ENCODE measurements at regions not wholly inside any gene's neighbourhood (a gene's known extent, or its start where the extent isn't known, plus 50 kb on each side); places are given as distances from the start of the nearest gene placed in this dataset.
"Not testable (repeated sequence)": the region's sequence is repeated elsewhere in the genome, so short reads cannot be mapped to it uniquely, and the experiment has no call there.

DNA sequence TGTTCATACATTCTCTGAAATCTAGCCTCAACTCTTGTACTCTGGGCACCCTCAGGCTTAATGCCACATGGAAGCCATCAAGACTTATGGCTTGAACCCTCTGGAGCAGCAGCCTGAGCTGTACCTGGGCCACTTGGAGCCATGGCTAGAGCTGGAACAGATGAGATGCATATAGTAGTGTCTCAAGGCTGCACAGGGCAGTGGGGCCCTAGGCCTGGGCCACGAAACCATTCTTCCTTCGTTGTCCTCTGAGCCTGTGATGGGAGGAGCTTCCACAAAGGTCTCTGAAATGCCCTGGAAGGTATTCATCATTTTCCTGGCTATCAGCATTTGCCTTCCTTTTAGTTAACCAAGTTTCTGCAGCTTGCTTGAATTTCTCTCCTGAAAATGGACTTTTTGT lies 1427.2 kb upstream of the PCDH10 start:
- TF ChIP-seq EZH2 (IDR thresholded peaks at IDR 0.05; ENCODE audit: borderline replicate concordance, low read depth, low read length, poor library complexity, severe bottlenecking): no peak
- TF ChIP-seq, protein P1, sequence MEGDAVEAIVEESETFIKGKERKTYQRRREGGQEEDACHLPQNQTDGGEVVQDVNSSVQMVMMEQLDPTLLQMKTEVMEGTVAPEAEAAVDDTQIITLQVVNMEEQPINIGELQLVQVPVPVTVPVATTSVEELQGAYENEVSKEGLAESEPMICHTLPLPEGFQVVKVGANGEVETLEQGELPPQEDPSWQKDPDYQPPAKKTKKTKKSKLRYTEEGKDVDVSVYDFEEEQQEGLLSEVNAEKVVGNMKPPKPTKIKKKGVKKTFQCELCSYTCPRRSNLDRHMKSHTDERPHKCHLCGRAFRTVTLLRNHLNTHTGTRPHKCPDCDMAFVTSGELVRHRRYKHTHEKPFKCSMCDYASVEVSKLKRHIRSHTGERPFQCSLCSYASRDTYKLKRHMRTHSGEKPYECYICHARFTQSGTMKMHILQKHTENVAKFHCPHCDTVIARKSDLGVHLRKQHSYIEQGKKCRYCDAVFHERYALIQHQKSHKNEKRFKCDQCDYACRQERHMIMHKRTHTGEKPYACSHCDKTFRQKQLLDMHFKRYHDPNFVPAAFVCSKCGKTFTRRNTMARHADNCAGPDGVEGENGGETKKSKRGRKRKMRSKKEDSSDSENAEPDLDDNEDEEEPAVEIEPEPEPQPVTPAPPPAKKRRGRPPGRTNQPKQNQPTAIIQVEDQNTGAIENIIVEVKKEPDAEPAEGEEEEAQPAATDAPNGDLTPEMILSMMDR (conservative IDR thresholded peaks at IDR 0.05; ENCODE audit: low read depth, low read length): no peak
- Histone ChIP-seq H3K27me3 (replicated peaks; ENCODE audit: insufficient read depth, low read depth, low read length, poor library complexity) (no peaks in the 10 kb centered on the region), H3K4me1 (ENCODE audit: insufficient read depth, low read length, poor library complexity, severe bottlenecking) (no peaks in the 10 kb centered on the region), H3K9me3 (ENCODE audit: low read depth, low read length, poor library complexity, severe bottlenecking) (no peaks in the 10 kb centered on the region), H3K4me3 (ENCODE audit: low read depth, low read length, poor library complexity, severe bottlenecking) (no peak overlapping the region), H3K27ac (ENCODE audit: low read depth, low read length, poor library complexity, severe bottlenecking) (no peak overlapping the region), H3K36me3 (ENCODE audit: insufficient read depth, low read length, poor library complexity, severe bottlenecking) (no peaks in the 10 kb centered on the region)
- BruUV-seq (replicated peaks): no TSS peak
- no peak for DNase-seq (ENCODE audit: low spot score)
- intact Hi-C loops (cut with micrococcal nuclease; ENCODE audit: unreplicated experiment): no loop called here
- POLR2A ChIA-PET (ENCODE audit: low non-redundant PET): no interaction called here
- CTCF ChIA-PET: no interaction called here

DNA sequence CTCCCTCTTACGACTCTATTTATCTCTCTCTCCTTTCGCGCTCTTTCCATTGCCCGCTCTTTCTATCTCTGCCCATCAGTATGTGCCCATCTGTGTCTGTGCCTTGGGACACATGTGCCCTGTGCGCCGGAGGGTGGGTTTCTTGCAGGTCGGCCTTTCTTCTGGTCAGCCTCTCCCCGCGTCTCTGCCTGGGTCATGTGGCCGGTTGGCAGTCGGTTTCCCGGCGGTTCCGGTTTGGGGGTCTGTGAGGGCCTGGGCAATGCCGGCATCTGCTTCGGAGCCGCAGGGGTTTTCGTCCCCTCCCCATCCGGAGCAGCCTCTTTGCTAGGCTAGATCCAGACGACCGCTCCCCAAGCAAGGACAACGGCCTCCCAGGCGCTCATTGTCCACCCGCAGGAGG lies 1426.0 kb upstream of the PCDH10 start:
- intact Hi-C loops (cut with micrococcal nuclease; ENCODE audit: unreplicated experiment); BruUV-seq (replicated peaks); DNase-seq (ENCODE audit: low spot score); H3K4me3 ChIP-seq (ENCODE audit: low read depth, low read length, poor library complexity, severe bottlenecking); H3K27ac ChIP-seq (ENCODE audit: low read depth, low read length, poor library complexity, severe bottlenecking); POLR2A ChIA-PET (ENCODE audit: low non-redundant PET); H3K36me3 ChIP-seq (ENCODE audit: insufficient read depth, low read length, poor library complexity, severe bottlenecking); CTCF ChIA-PET; H3K4me1 ChIP-seq (ENCODE audit: insufficient read depth, low read length, poor library complexity, severe bottlenecking); H3K9me3 ChIP-seq (ENCODE audit: low read depth, low read length, poor library complexity, severe bottlenecking); H3K27me3 ChIP-seq (replicated peaks; ENCODE audit: insufficient read depth, low read depth, low read length, poor library complexity): not testable (repeated sequence)

DNA sequence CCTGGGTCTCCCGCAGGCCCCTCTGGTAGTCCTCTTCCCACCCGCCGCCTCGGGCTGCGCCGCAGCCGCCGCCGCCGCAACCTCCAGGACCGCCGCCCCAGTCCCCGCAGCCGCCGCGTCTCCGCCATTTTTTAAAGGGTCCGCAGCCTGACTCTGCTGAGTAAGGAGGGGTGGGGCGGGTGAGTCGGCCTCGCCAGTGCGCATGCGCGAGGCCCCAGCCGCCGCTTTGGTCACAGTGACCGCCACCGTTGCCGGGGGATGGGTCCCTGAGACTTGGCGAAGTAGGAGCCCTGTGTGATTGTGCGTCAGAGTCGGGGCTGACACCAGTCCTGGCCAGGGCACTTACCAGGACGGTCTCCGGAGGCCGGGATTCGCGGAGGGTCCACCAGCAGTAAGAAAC lies 1424.2 kb upstream of the PCDH10 start:
- CTCF ChIA-PET; POLR2A ChIA-PET (ENCODE audit: low non-redundant PET); H3K27me3 ChIP-seq (replicated peaks; ENCODE audit: insufficient read depth, low read depth, low read length, poor library complexity); H3K9me3 ChIP-seq (ENCODE audit: low read depth, low read length, poor library complexity, severe bottlenecking); intact Hi-C loops (cut with micrococcal nuclease; ENCODE audit: unreplicated experiment); H3K4me1 ChIP-seq (ENCODE audit: insufficient read depth, low read length, poor library complexity, severe bottlenecking); BruUV-seq (replicated peaks); H3K36me3 ChIP-seq (ENCODE audit: insufficient read depth, low read length, poor library complexity, severe bottlenecking): not testable (repeated sequence)
- DNase-seq (ENCODE audit: low spot score): peak; percentile 67
- Histone ChIP-seq H3K27ac (ENCODE audit: low read depth, low read length, poor library complexity, severe bottlenecking) (peak overlapping the region; percentile 47), H3K4me3 (ENCODE audit: low read depth, low read length, poor library complexity, severe bottlenecking) (peak overlapping the region; percentile 35)

DNA sequence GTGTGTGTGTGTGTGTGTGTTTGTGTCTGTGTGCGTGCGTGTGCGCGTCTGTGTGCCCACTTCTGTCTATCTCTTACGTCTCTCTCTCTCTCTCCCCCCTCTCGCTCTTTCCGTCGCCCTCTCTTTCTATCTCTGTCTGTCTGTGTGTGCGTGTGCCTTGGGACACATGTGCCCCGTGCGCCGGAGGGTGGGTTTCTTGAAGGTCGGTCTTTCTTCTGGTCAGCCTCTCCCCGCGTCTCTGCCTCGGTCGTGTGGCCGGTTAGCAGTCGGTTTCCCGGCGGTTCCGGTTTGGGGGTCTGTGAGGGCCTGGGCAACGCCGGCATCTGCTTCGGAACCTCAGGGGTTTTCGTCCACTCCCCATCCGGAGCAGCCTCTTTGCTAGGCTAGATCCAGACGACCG lies 1423.6 kb upstream of the PCDH10 start:
- DNase-seq (ENCODE audit: low spot score); BruUV-seq (replicated peaks); H3K9me3 ChIP-seq (ENCODE audit: low read depth, low read length, poor library complexity, severe bottlenecking); POLR2A ChIA-PET (ENCODE audit: low non-redundant PET); CTCF ChIA-PET; H3K4me3 ChIP-seq (ENCODE audit: low read depth, low read length, poor library complexity, severe bottlenecking); intact Hi-C loops (cut with micrococcal nuclease; ENCODE audit: unreplicated experiment); H3K27ac ChIP-seq (ENCODE audit: low read depth, low read length, poor library complexity, severe bottlenecking); H3K4me1 ChIP-seq (ENCODE audit: insufficient read depth, low read length, poor library complexity, severe bottlenecking); H3K27me3 ChIP-seq (replicated peaks; ENCODE audit: insufficient read depth, low read depth, low read length, poor library complexity); H3K36me3 ChIP-seq (ENCODE audit: insufficient read depth, low read length, poor library complexity, severe bottlenecking): not testable (repeated sequence)

DNA sequence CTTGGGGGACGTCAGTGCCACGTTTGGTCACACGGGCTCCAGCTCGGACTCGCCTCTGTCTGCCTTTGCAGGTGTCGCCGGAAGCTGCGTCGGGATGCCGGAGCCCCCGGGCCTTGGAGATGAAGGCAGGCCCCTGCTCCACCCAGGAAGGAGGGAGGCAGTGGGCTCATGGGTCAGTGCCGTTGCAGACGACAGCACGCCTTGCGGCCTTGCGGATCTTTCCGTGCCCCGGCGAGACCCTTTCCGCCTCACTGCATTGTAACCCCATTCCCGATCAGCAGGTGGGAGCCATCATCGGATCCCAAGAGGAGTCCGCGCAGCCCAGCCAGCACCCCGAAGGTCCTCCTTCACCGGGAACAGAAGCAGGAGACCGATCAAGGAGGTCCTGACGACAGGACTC lies 1422.2 kb upstream of the PCDH10 start:
- H3K9me3 ChIP-seq (ENCODE audit: low read depth, low read length, poor library complexity, severe bottlenecking); H3K27me3 ChIP-seq (replicated peaks; ENCODE audit: insufficient read depth, low read depth, low read length, poor library complexity); H3K4me3 ChIP-seq (ENCODE audit: low read depth, low read length, poor library complexity, severe bottlenecking); H3K27ac ChIP-seq (ENCODE audit: low read depth, low read length, poor library complexity, severe bottlenecking); H3K4me1 ChIP-seq (ENCODE audit: insufficient read depth, low read length, poor library complexity, severe bottlenecking); CTCF ChIA-PET; POLR2A ChIA-PET (ENCODE audit: low non-redundant PET); intact Hi-C loops (cut with micrococcal nuclease; ENCODE audit: unreplicated experiment); H3K36me3 ChIP-seq (ENCODE audit: insufficient read depth, low read length, poor library complexity, severe bottlenecking); DNase-seq (ENCODE audit: low spot score); BruUV-seq (replicated peaks): not testable (repeated sequence)

DNA sequence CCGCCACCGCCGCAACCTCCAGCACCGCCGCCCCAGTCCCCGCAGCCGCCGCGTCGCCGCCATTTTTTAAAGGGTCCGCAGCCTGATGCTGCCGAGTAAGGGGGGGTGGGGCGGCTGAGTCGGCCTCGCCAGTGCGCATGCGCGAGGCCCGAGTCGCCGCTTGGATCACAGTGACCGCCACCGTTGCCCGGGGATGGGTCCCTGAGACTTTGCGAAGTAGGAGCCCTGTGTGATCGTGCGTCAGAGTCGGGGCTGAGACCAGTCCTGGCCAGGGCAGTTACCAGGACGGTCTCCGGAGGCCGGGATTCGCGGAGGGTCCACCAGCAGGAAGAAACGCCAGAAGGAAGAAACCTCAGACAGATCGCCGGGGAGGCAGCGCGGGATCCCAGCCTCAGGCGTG lies 1421.7 kb upstream of the PCDH10 start:
- POLR2A ChIA-PET (ENCODE audit: low non-redundant PET); intact Hi-C loops (cut with micrococcal nuclease; ENCODE audit: unreplicated experiment); BruUV-seq (replicated peaks); H3K36me3 ChIP-seq (ENCODE audit: insufficient read depth, low read length, poor library complexity, severe bottlenecking); H3K4me1 ChIP-seq (ENCODE audit: insufficient read depth, low read length, poor library complexity, severe bottlenecking); H3K27me3 ChIP-seq (replicated peaks; ENCODE audit: insufficient read depth, low read depth, low read length, poor library complexity); H3K9me3 ChIP-seq (ENCODE audit: low read depth, low read length, poor library complexity, severe bottlenecking); H3K4me3 ChIP-seq (ENCODE audit: low read depth, low read length, poor library complexity, severe bottlenecking); CTCF ChIA-PET; H3K27ac ChIP-seq (ENCODE audit: low read depth, low read length, poor library complexity, severe bottlenecking); DNase-seq (ENCODE audit: low spot score): not testable (repeated sequence)

DNA sequence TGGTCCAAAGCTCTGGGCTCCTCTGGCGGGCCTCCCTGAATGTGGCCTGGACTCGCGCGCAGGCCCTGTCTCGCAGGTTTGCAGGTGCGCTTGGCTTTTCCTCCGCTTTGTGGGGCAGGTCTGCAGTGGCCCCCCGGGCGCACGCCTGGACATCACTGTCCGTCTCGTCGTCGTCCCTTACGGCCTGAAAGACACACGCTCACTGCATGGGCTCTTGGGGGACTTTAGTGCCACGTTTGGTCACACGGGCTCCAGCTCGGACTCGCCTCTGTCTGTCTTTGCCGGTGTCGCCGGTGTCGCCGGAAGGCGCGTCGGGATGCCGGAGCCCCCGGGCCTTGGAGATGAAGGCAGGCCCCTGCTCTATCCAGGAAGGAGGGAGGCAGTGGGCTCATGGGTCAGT lies 1419.9 kb upstream of the PCDH10 start:
- H3K4me1 ChIP-seq (ENCODE audit: insufficient read depth, low read length, poor library complexity, severe bottlenecking); H3K27me3 ChIP-seq (replicated peaks; ENCODE audit: insufficient read depth, low read depth, low read length, poor library complexity); H3K9me3 ChIP-seq (ENCODE audit: low read depth, low read length, poor library complexity, severe bottlenecking); H3K36me3 ChIP-seq (ENCODE audit: insufficient read depth, low read length, poor library complexity, severe bottlenecking); CTCF ChIA-PET; intact Hi-C loops (cut with micrococcal nuclease; ENCODE audit: unreplicated experiment); POLR2A ChIA-PET (ENCODE audit: low non-redundant PET); DNase-seq (ENCODE audit: low spot score); H3K27ac ChIP-seq (ENCODE audit: low read depth, low read length, poor library complexity, severe bottlenecking); BruUV-seq (replicated peaks); H3K4me3 ChIP-seq (ENCODE audit: low read depth, low read length, poor library complexity, severe bottlenecking): not testable (repeated sequence)

Data from A673 (cell line).